PC-9 (cell line): ENCODE measurements at regions not wholly inside any gene's neighbourhood (a gene's known extent, or its start where the extent isn't known, plus 50 kb on each side); places are given as distances from the start of the nearest gene placed in this dataset.

ENCODE experiments used
- EZH2 ChIP-seq: fragments of 200-600 bp; sonication (generic); IDR thresholded peaks from 2 replicates; pipeline ENCODE4 v1.8.0; 2017; ENCODE audit warnings: antibody characterized with exemption, low read depth
- TF ChIP-seq, protein P1 (sequence below): fragments of 200-600 bp; sonication (generic); conservative IDR thresholded peaks from 2 replicates; pipeline ENCODE4 v1.6.1; 2017; ENCODE audit warnings: mixed run types, antibody characterized with exemption, mild to moderate bottlenecking, moderate library complexity

DNA sequence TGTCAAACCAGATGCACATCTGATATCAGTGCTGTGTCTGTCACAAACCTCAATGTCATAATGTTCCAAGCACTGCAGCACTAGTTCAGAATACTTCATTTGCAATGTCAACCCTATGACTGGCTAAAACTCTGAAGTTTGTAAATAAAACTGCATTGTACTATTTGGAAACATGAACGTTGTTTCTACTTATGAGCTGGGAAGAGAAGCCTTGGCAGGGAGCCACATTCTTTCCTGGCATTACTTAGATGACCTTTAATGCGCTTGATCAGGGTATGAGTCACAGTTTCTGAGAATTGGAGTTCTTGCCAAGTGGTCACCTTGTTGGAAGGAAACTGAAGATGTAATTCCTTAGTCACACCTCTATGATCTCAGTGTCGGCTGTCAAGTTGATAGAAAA is 664.8 kb upstream of the MMS22L start:
- TF ChIP-seq, protein P1, sequence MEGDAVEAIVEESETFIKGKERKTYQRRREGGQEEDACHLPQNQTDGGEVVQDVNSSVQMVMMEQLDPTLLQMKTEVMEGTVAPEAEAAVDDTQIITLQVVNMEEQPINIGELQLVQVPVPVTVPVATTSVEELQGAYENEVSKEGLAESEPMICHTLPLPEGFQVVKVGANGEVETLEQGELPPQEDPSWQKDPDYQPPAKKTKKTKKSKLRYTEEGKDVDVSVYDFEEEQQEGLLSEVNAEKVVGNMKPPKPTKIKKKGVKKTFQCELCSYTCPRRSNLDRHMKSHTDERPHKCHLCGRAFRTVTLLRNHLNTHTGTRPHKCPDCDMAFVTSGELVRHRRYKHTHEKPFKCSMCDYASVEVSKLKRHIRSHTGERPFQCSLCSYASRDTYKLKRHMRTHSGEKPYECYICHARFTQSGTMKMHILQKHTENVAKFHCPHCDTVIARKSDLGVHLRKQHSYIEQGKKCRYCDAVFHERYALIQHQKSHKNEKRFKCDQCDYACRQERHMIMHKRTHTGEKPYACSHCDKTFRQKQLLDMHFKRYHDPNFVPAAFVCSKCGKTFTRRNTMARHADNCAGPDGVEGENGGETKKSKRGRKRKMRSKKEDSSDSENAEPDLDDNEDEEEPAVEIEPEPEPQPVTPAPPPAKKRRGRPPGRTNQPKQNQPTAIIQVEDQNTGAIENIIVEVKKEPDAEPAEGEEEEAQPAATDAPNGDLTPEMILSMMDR: no peak
- TF ChIP-seq EZH2: no peak
